CD4-positive, alpha-beta T cell treated with Interleukin-1 beta for 1 hour (primary cell): ENCODE measurements at regions not wholly inside any gene's neighbourhood (a gene's known extent, or its start where the extent isn't known, plus 50 kb on each side); places are given as distances from the start of the nearest gene placed in this dataset.

Experiments
- DNase-seq, 2 donors: peaks; one replicate each; pipeline ENCODE4 v3.0.0-alpha.2; 2020 to 2022

GRCh38 chr2:16716944-16717343, 51.3 kb upstream of the CYRIA start:
- no peak for DNase-seq

GRCh38 chr2:16716024-16716423, 50.4 kb upstream of the CYRIA start:
- peak in 1 of 2 donors; percentile 11 for DNase-seq
